Osteocyte (in vitro differentiated cells): ENCODE measurements at regions not wholly inside any gene's neighbourhood (a gene's known extent, or its start where the extent isn't known, plus 50 kb on each side); places are given as distances from the start of the nearest gene placed in this dataset.

Source experiments
- DNase-seq: peaks from one replicate; pipeline ENCODE4 v3.0.0; 2021; ENCODE audit warnings: mixed read lengths; ENCODE audit not compliant: unreplicated experiment; ENCODE audit errors: extremely low spot score
- H3K27ac Mint-ChIP-seq: one replicate; pipeline ENCODE4 v1.8.0; 2021; ENCODE audit warnings: mild to moderate bottlenecking, mixed read lengths; ENCODE audit not compliant: unreplicated experiment
- H3K27me3 Mint-ChIP-seq: one replicate; pipeline ENCODE4 v1.8.0; 2021; ENCODE audit warnings: mixed read lengths; ENCODE audit not compliant: unreplicated experiment
- H3K36me3 Mint-ChIP-seq: one replicate; pipeline ENCODE4 v1.8.0; 2021; ENCODE audit warnings: mixed read lengths; ENCODE audit not compliant: unreplicated experiment
- H3K4me1 Mint-ChIP-seq: one replicate; pipeline ENCODE4 v1.8.0; 2021; ENCODE audit warnings: mixed read lengths; ENCODE audit not compliant: unreplicated experiment
- H3K4me3 Mint-ChIP-seq: one replicate; pipeline ENCODE4 v1.8.0; 2021; ENCODE audit warnings: mild to moderate bottlenecking, moderate library complexity, mixed read lengths; ENCODE audit not compliant: unreplicated experiment
- H3K9me3 Mint-ChIP-seq: one replicate; pipeline ENCODE4 v1.8.0; 2021; ENCODE audit warnings: mixed read lengths; ENCODE audit not compliant: unreplicated experiment
- TF ChIP-seq, protein P1 (sequence below): fragments of 200-600 bp; sonication (generic); IDR thresholded peaks from 2 replicates; pipeline ENCODE4 v1.5.0; 2021; ENCODE audit warnings: antibody characterized with exemption, mild to moderate bottlenecking, moderate library complexity

- TF ChIP-seq, protein P1, sequence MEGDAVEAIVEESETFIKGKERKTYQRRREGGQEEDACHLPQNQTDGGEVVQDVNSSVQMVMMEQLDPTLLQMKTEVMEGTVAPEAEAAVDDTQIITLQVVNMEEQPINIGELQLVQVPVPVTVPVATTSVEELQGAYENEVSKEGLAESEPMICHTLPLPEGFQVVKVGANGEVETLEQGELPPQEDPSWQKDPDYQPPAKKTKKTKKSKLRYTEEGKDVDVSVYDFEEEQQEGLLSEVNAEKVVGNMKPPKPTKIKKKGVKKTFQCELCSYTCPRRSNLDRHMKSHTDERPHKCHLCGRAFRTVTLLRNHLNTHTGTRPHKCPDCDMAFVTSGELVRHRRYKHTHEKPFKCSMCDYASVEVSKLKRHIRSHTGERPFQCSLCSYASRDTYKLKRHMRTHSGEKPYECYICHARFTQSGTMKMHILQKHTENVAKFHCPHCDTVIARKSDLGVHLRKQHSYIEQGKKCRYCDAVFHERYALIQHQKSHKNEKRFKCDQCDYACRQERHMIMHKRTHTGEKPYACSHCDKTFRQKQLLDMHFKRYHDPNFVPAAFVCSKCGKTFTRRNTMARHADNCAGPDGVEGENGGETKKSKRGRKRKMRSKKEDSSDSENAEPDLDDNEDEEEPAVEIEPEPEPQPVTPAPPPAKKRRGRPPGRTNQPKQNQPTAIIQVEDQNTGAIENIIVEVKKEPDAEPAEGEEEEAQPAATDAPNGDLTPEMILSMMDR, result no peak
- H3K4me1 Mint-ChIP-seq, result peaks cover 37% of the 10 kb centered on the region
- DNase-seq, result no peak
- H3K27ac Mint-ChIP-seq, result peak overlapping the region; percentile 85
- H3K36me3 Mint-ChIP-seq, result peaks cover 9% of the 10 kb centered on the region
- no peaks in the 10 kb centered on the region for H3K27me3 Mint-ChIP-seq
- H3K9me3 Mint-ChIP-seq, result no peaks in the 10 kb centered on the region
- H3K4me3 Mint-ChIP-seq, result peak overlapping the region; percentile 51
Observed at GRCh38 chr2:64730551-64731262, 77.0 kb upstream of the SERTAD2 start.

GRCh38 chr2:64731263-64731643, 77.5 kb upstream of the SERTAD2 start:
- Mint-ChIP-seq H3K9me3 (no peaks in the 10 kb centered on the region), H3K36me3 (peaks cover 9% of the 10 kb centered on the region)

DNA sequence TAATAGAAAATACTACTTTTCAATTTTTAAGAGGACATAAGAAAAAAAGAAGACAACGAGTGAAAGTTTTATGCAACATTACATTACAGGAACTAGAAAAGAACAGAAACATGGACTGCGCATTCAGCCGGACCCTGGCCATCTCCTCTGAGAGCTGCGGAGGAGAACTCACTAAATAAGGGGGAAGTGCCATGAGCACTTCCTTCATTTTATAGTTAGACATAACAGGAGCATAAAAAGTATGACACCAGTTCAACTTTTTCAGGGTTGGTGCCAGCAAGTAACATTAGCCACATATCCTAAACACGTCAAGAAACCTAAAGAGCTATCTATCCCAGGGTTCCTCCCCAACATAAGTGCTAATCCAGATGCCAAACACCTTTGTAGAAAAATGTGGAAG, 78.0 kb upstream of the SERTAD2 start:
- no peaks in the 10 kb centered on the region for H3K27me3 Mint-ChIP-seq
- peak overlapping the region; percentile 85 for H3K27ac Mint-ChIP-seq
- peaks cover 37% of the 10 kb centered on the region for H3K4me1 Mint-ChIP-seq
- H3K4me3 Mint-ChIP-seq, result no peak overlapping the region
- TF ChIP-seq, protein P1, result no peak
- no peaks in the 10 kb centered on the region for H3K9me3 Mint-ChIP-seq
- peaks cover 9% of the 10 kb centered on the region for H3K36me3 Mint-ChIP-seq
- DNase-seq, result no peak

More at GRCh38 chr2:64731263-64731643, 77.5 kb upstream of the SERTAD2 start:
- Mint-ChIP-seq H3K27me3 (no peaks in the 10 kb centered on the region), H3K4me1 (peaks cover 37% of the 10 kb centered on the region), H3K4me3 (no peak overlapping the region), H3K27ac (peak overlapping the region; percentile 85)
- no peak for DNase-seq
- TF ChIP-seq, protein P1, result no peak

- no peak overlapping the region for H3K4me3 Mint-ChIP-seq
- no peaks in the 10 kb centered on the region for H3K9me3 Mint-ChIP-seq
- no peaks in the 10 kb centered on the region for H3K27me3 Mint-ChIP-seq
- no peak for DNase-seq
- H3K4me1 Mint-ChIP-seq, result peaks cover 33% of the 10 kb centered on the region
- no peak overlapping the region for H3K27ac Mint-ChIP-seq
- TF ChIP-seq, protein P1, result no peak
- H3K36me3 Mint-ChIP-seq, result peaks cover 9% of the 10 kb centered on the region
Observed at GRCh38 chr2:64732146-64732545, 78.4 kb upstream of the SERTAD2 start.

DNA sequence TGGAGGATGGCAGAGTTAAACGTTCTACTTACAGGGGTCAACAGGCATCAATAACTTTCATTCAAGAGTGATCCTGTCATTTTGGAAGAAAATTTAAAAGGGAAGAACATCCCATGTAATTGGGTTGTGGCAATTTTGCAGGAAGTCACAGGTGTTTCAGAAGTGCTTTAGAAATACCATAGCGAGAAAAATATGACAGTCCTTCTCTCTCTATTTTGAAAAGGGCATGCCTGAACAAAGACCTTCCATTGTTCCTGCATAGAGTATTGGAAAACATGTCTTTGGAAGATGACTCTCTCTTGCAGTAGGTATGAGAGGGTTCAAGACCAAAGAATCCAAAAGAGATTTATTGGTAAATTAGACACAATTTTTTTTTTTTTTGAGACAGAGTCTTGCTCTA, 81.8 kb upstream of the SERTAD2 start:
- peaks cover 9% of the 10 kb centered on the region for H3K36me3 Mint-ChIP-seq
- peaks cover 11% of the 10 kb centered on the region for H3K4me1 Mint-ChIP-seq
- H3K27ac Mint-ChIP-seq, result no peak overlapping the region
- TF ChIP-seq, protein P1, result no peak
- no peaks in the 10 kb centered on the region for H3K9me3 Mint-ChIP-seq
- H3K27me3 Mint-ChIP-seq, result no peaks in the 10 kb centered on the region
- DNase-seq, result no peak
- no peak overlapping the region for H3K4me3 Mint-ChIP-seq
